ENCODE measurements at regions not wholly inside any gene's neighbourhood (a gene's known extent, or its start where the extent isn't known, plus 50 kb on each side); places are given as distances from the start of the nearest gene placed in this dataset.
"Not testable (repeated sequence)": the region's sequence is repeated elsewhere in the genome, so short reads cannot be mapped to it uniquely, and the experiment has no call there.

- in situ Hi-C loops (cut with MboI; ENCODE audit: low pct_unique_long_range_greater_than_20kb in 2 of 9, low sequenced_read_pairs in 9 of 9, unreplicated experiment in 9 of 9); H3K4me1 ChIP-seq (replicated peaks in 1 of 2); ATAC-seq (replicated peaks in 6 of 8); H3K27ac ChIP-seq; H3K4me3 ChIP-seq: not testable (repeated sequence)
- WGBS, 10 experiments, result 17 to 100% (median 91%) methylated on average over 1 to 7 of the region's 7 CpGs; no CpG with 5 or more reads in 1 of the 10 experiments
Observed at GRCh38 chr9:30616782-30617181, 1767.7 kb upstream of the ACO1 start.

DNA sequence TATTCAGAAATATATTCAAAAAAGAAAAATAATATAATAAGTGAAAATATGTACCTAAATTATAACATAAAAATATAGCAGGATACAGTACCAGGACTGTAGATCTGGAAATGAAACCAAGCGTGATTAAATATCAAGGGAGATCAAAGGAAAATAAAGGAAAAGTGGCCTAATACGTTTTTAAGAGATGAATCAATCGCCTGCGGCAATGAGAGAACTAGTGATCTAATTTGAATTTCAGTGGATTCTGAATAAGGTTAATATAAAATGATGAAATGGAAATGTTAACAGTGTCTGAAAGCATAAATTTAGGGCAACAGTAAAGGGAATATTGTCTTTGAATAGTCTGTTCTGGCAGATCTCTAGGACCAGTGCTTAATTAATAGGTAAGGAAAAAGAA lies 1761.9 kb upstream of the ACO1 start:
- ATAC-seq (replicated peaks in 6 of 8), result no peak
- in situ Hi-C loops (cut with MboI; ENCODE audit: low pct_unique_long_range_greater_than_20kb in 2 of 9, low sequenced_read_pairs in 9 of 9, unreplicated experiment in 9 of 9), result no loop called here
- Histone ChIP-seq H3K27ac (no peak overlapping the region), H3K4me3 (no peak overlapping the region), H3K4me1 (replicated peaks in 1 of 2) (no peaks in the 10 kb centered on the region)
- WGBS, 10 experiments, result 19 to 100% (median 83%) methylated on average over 2 to 4 of the region's 4 CpGs

- in situ Hi-C loops (cut with MboI; ENCODE audit: low pct_unique_long_range_greater_than_20kb in 2 of 9, low sequenced_read_pairs in 9 of 9, unreplicated experiment in 9 of 9), result no loop called here
- Histone ChIP-seq H3K4me1 (replicated peaks in 1 of 2) (no peaks in the 10 kb centered on the region), H3K27ac (no peak overlapping the region), H3K4me3 (no peak overlapping the region)
- whole genome bisulfite sequencing, 10 experiments, result 7 to 100% (median 60%) methylated on average over 1 to 2 of the region's 2 CpGs; no CpG with 5 or more reads in 1 of the 10 experiments
- ATAC-seq (replicated peaks in 6 of 8), result no peak
Observed at GRCh38 chr9:30628915-30629567, 1755.4 kb upstream of the ACO1 start.

DNA sequence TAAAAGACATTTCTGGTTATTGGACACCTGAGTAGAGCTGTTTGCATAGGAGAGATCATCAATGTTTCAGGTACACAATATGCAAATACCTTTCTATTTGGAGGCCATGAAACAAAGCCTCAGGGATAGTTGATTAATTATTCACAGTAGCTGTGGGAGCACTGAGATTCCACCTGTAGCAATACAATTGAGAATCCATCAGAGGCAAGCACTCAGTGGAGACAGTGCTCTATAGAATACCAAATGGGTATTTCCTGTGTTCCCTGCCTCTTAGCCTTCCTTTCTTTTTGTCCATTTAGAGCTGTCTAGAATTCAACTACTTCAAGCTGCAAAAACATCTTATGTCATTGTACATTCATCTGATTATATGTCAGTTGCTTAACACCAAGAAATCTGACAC lies 1754.0 kb upstream of the ACO1 start:
- Histone ChIP-seq H3K4me1 (replicated peaks in 1 of 2) (no peaks in the 10 kb centered on the region), H3K27ac (no peak overlapping the region), H3K4me3 (no peak overlapping the region)
- in situ Hi-C loops (cut with MboI; ENCODE audit: low pct_unique_long_range_greater_than_20kb in 2 of 9, low sequenced_read_pairs in 9 of 9, unreplicated experiment in 9 of 9), result no loop called here
- ATAC-seq (replicated peaks in 6 of 8), result no peak

- in situ Hi-C loops (cut with MboI; ENCODE audit: low pct_unique_long_range_greater_than_20kb in 2 of 9, low sequenced_read_pairs in 9 of 9, unreplicated experiment in 9 of 9); H3K27ac ChIP-seq; ATAC-seq (replicated peaks in 6 of 8); H3K4me3 ChIP-seq; H3K4me1 ChIP-seq (replicated peaks in 1 of 2): not testable (repeated sequence)
- WGBS, 10 experiments, result 20 to 100% (median 85%) methylated on average over 1 to 6 of the region's 6 CpGs; no CpG with 5 or more reads in 2 of the 10 experiments
Observed at GRCh38 chr9:30646639-30647038, 1737.8 kb upstream of the ACO1 start.

- in situ Hi-C loops (cut with MboI; ENCODE audit: low pct_unique_long_range_greater_than_20kb in 2 of 9, low sequenced_read_pairs in 9 of 9, unreplicated experiment in 9 of 9), result no loop called here
- 0 to 77% (median 45%) methylated on average over 1 to 5 of the region's 5 CpGs for WGBS, 10 experiments
Observed at GRCh38 chr9:30661925-30662324, 1722.5 kb upstream of the ACO1 start.

GRCh38 chr9:30670805-30671562 lies 1713.5 kb upstream of the ACO1 start:
- WGBS, 10 experiments, result 0 to 100% (median 43%) methylated on average over 1 to 3 of the region's 13 CpGs; no CpG with 5 or more reads in 4 of the 10 experiments
- no peak for ATAC-seq (replicated peaks in 6 of 8)
- in situ Hi-C loops (cut with MboI; ENCODE audit: low pct_unique_long_range_greater_than_20kb in 2 of 9, low sequenced_read_pairs in 9 of 9, unreplicated experiment in 9 of 9), result no loop called here
- peaks cover 0 to 2% of the 10 kb centered on the region in 2 donors for H3K4me1 ChIP-seq (replicated peaks in 1 of 2)
- no peak overlapping the region for H3K4me3 ChIP-seq
- H3K27ac ChIP-seq, result no peak overlapping the region

More at GRCh38 chr9:30661925-30662324, 1722.5 kb upstream of the ACO1 start:
- Histone ChIP-seq H3K4me1 (replicated peaks in 1 of 2) (peaks cover 0 to 6% of the 10 kb centered on the region in 2 donors), H3K27ac (no peak overlapping the region), H3K4me3 (no peak overlapping the region)
- peak in 5 of 8 experiments; percentile 42 to 64 (median 50) for ATAC-seq (replicated peaks in 6 of 8)

DNA sequence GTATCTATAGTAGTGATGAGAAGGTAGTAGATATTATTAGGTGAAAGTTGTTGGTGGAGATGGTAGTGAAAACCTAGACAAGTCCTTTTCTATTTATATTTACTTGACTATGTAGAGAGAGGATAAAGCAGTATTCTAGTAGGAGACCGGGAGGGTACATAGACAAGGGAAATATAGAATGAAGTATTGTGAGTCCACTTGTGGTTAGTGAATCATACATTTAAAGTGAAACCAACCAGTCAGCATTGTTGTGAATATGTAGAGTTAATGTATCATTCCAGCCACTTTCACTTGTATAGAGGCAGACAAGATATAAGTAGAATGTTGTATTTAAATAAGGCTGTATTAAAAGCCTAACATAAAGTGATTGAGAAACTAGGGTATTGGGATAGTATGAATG lies 1711.3 kb upstream of the ACO1 start:
- peaks cover 0 to 9% of the 10 kb centered on the region in 2 donors for H3K4me1 ChIP-seq (replicated peaks in 1 of 2)
- no peak overlapping the region for H3K27ac ChIP-seq
- ATAC-seq (replicated peaks in 6 of 8), result no peak
- H3K4me3 ChIP-seq, result no peak overlapping the region
- in situ Hi-C loops (cut with MboI; ENCODE audit: low pct_unique_long_range_greater_than_20kb in 2 of 9, low sequenced_read_pairs in 9 of 9, unreplicated experiment in 9 of 9), result no loop called here
- 0 to 100% (median 100%) methylated on average over 1 of the region's 1 CpG; no CpG with 5 or more reads in 1 of the 10 experiments for WGBS, 10 experiments

GRCh38 chr9:30676651-30677050 lies 1707.8 kb upstream of the ACO1 start:
- ATAC-seq (replicated peaks in 6 of 8), result no peak
- H3K4me3 ChIP-seq, result no peak overlapping the region
- H3K4me1 ChIP-seq (replicated peaks in 1 of 2), result peaks cover 0 to 9% of the 10 kb centered on the region in 2 donors
- no peak overlapping the region for H3K27ac ChIP-seq
- in situ Hi-C loops (cut with MboI; ENCODE audit: low pct_unique_long_range_greater_than_20kb in 2 of 9, low sequenced_read_pairs in 9 of 9, unreplicated experiment in 9 of 9), result no loop called here
- WGBS, 10 experiments, result 0 to 89% (median 56%) methylated on average over 1 of the region's 1 CpG; no CpG with 5 or more reads in 3 of the 10 experiments

DNA sequence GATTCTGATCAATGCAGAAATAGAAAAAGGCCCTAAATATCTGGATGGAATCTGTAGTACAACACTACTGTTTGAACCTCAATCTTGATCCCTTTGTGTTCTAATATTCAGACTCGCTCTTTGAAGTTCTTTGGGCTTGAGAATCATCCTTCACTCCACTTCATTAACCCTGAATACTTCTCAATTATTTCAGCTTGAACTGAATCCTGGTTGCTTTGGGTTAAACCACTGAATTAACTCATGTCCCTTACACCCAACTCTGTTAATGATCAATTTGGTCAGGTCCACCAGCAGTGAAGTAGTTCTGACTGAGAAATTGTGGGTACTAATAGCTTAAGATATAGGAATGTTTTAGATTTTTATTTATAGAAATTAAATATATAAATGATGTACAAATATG lies 1707.2 kb upstream of the ACO1 start:
- 0 to 80% (median 7%) methylated on average over 1 of the region's 1 CpG; no CpG with 5 or more reads in 4 of the 10 experiments for WGBS, 10 experiments
- no peak for ATAC-seq (replicated peaks in 6 of 8)
- in situ Hi-C loops (cut with MboI; ENCODE audit: low pct_unique_long_range_greater_than_20kb in 2 of 9, low sequenced_read_pairs in 9 of 9, unreplicated experiment in 9 of 9), result no loop called here

GRCh38 chr9:30688801-30689200 lies 1695.6 kb upstream of the ACO1 start:
- no peak for ATAC-seq (replicated peaks in 6 of 8)
- in situ Hi-C loops (cut with MboI; ENCODE audit: low pct_unique_long_range_greater_than_20kb in 2 of 9, low sequenced_read_pairs in 9 of 9, unreplicated experiment in 9 of 9), result no loop called here
- no peak overlapping the region for H3K27ac ChIP-seq
- H3K4me3 ChIP-seq, result no peak overlapping the region
- WGBS, 10 experiments, result 33 to 97% (median 87%) methylated on average over 3 to 14 of the region's 14 CpGs
- no peaks in the 10 kb centered on the region for H3K4me1 ChIP-seq (replicated peaks in 1 of 2)

More for the DNA sequence above, 1707.2 kb upstream of the ACO1 start:
- Histone ChIP-seq H3K4me1 (replicated peaks in 1 of 2) (peaks cover 0 to 9% of the 10 kb centered on the region in 2 donors), H3K27ac (no peak overlapping the region), H3K4me3 (no peak overlapping the region)

- ATAC-seq (replicated peaks in 6 of 8), result no peak
- in situ Hi-C loops (cut with MboI; ENCODE audit: low pct_unique_long_range_greater_than_20kb in 2 of 9, low sequenced_read_pairs in 9 of 9, unreplicated experiment in 9 of 9), result no loop called here
- Histone ChIP-seq H3K27ac (no peak overlapping the region), H3K4me3 (no peak overlapping the region), H3K4me1 (replicated peaks in 1 of 2) (no peaks in the 10 kb centered on the region)
- 0 to 100% (median 100%) methylated on average over 1 to 2 of the region's 2 CpGs; no CpG with 5 or more reads in 2 of the 10 experiments for WGBS, 10 experiments
Observed at GRCh38 chr9:30697958-30698357, 1686.5 kb upstream of the ACO1 start.

DNA sequence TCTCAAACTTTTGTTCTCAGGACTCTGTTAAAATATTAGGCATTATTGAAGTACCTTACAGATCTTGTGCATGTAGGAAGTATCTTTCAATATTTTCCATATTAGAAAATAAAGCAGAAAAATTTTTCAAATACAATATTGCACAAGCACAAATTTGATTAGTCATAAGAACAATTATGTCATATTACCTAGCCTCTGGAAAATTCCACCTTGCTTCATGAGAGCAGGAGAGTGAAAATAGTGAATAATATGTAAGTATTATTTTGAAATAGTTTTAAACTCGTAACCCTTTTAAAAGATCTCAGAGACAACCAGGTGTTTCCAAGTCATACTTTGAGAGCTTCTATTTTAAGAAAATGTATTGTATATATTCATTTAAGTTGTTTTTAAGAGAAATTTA lies 1672.9 kb upstream of the ACO1 start:
- in situ Hi-C loops (cut with MboI; ENCODE audit: low pct_unique_long_range_greater_than_20kb in 2 of 9, low sequenced_read_pairs in 9 of 9, unreplicated experiment in 9 of 9), result no loop called here
- no peak for ATAC-seq (replicated peaks in 6 of 8)
- no peak overlapping the region for H3K27ac ChIP-seq
- WGBS, 10 experiments, result 0 to 100% (median 89%) methylated on average over 1 of the region's 1 CpG; no CpG with 5 or more reads in 1 of the 10 experiments
- H3K4me3 ChIP-seq, result no peak overlapping the region
- peaks cover 0 to 6% of the 10 kb centered on the region in 2 donors for H3K4me1 ChIP-seq (replicated peaks in 1 of 2)

Measured in motor neuron (in vitro differentiated cells).